Vagina (tissue), 2 donors: ENCODE measurements at regions not wholly inside any gene's neighbourhood (a gene's known extent, or its start where the extent isn't known, plus 50 kb on each side); places are given as distances from the start of the nearest gene placed in this dataset.

Source experiments
- DNase-seq, 2 donors: peaks; one replicate each; pipeline ENCODE4 v3.0.0-alpha.2; 2017; ENCODE audit errors: extremely low spot score in 2 of 2
- H3K27ac ChIP-seq: fragments of 200-600 bp; sonication (generic); one replicate; pipeline ENCODE4 v1.5.1; 2019
- H3K27me3 ChIP-seq: fragments of 200-600 bp; sonication (generic); one replicate; pipeline ENCODE4 v1.5.1; 2019
- H3K36me3 ChIP-seq, 2 donors: fragments of 200-600 bp; sonication (generic); one replicate each; pipeline ENCODE4 v1.5.1; 2017 to 2019
- H3K4me1 ChIP-seq: fragments of 200-600 bp; sonication (generic); one replicate; pipeline ENCODE4 v1.5.1; 2019
- H3K4me3 ChIP-seq, 2 donors: fragments of 200-600 bp; sonication (generic); 1 replicate in 1 of 2; 2 replicates in 1 of 2; pipeline ENCODE4 v1.5.1; 2016 to 2019
- H3K9me3 ChIP-seq: fragments of 200-600 bp; sonication (generic); one replicate; pipeline ENCODE4 v1.5.1; 2019
- POLR2A ChIP-seq, 2 donors: fragments of 450-650 bp; IDR thresholded peaks; one replicate each; pipeline ENCODE4 v1.6.1; 2017; ENCODE audit warnings: antibody characterized with exemption in 2 of 2, mild to moderate bottlenecking in 2 of 2, moderate library complexity in 2 of 2
- POLR2AphosphoS5 ChIP-seq, 2 donors: sonication (generic); formaldehyde crosslinking; IDR thresholded peaks; one replicate each; pipeline ENCODE4 v1.9.0; 2017; ENCODE audit warnings: antibody characterized with exemption in 2 of 2, mild to moderate bottlenecking in 2 of 2, low read depth in 1 of 2; ENCODE audit not compliant: insufficient read depth in 1 of 2
- intact Hi-C: fragments of 100-400 bp; cut with DNase I; formaldehyde crosslinking; loops from one replicate; pipeline ENCODE4 v1.15.1; 2023
- TF ChIP-seq, protein P1 (sequence below), 3 experiments: fragments of 450-650 bp in 2 of 3; fragments of 200-600 bp in 1 of 3; sonication (generic) in 1 of 3; IDR thresholded peaks; one replicate each; pipeline ENCODE4 v1.5.1; 2017 to 2019; ENCODE audit warnings: antibody characterized with exemption in 3 of 3, mild to moderate bottlenecking in 2 of 3, moderate library complexity in 2 of 3

DNA sequence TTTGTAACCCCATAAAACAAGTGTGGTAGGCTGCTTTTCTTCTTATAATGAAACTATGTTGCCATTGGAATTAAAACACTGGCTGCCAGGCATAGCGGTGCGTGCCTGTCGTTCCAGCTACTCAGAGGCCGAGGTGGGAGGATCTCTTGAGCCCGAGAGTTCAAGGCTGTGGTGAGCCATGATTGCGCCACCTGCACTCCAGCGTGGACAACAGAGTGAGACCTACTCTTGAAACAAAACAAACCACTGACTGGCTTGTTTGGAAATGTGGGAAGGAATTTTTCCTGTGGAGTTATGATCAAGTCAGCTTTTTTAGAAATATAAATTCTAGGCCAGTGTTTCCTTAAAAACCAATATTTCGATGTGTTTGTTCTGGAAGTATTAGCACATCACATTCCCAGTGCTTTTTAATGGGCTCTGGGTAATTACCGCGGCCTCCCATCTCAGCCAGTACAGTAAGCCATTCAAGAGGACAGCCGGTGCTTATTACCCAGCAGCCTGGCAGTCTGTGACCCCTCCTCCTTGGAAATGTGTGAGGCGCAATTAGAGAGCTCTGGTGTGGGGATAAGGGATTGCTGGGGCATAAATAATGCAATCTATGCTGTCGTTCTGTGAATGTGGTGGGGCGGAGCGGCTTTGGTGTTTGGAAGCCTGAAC is 58.3 kb upstream of the TRAK1 start:
- no peak for DNase-seq
- Histone ChIP-seq H3K4me1 (peaks cover 60% of the 10 kb centered on the region), H3K9me3 (no peaks in the 10 kb centered on the region), H3K4me3 (no peak overlapping the region), H3K36me3 (no peaks in the 10 kb centered on the region), H3K27me3 (no peaks in the 10 kb centered on the region), H3K27ac (peak overlapping the region; percentile 77)
- TF ChIP-seq POLR2A (IDR thresholded peaks at IDR 0.05) (no peak), POLR2AphosphoS5 (IDR thresholded peaks at IDR 0.05; ENCODE audit: insufficient read depth in 1 of 2, low read depth in 1 of 2) (peak; percentile 13 to 74)
- TF ChIP-seq, protein P1, sequence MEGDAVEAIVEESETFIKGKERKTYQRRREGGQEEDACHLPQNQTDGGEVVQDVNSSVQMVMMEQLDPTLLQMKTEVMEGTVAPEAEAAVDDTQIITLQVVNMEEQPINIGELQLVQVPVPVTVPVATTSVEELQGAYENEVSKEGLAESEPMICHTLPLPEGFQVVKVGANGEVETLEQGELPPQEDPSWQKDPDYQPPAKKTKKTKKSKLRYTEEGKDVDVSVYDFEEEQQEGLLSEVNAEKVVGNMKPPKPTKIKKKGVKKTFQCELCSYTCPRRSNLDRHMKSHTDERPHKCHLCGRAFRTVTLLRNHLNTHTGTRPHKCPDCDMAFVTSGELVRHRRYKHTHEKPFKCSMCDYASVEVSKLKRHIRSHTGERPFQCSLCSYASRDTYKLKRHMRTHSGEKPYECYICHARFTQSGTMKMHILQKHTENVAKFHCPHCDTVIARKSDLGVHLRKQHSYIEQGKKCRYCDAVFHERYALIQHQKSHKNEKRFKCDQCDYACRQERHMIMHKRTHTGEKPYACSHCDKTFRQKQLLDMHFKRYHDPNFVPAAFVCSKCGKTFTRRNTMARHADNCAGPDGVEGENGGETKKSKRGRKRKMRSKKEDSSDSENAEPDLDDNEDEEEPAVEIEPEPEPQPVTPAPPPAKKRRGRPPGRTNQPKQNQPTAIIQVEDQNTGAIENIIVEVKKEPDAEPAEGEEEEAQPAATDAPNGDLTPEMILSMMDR (IDR thresholded peaks at IDR 0.05), result no peak
- intact Hi-C loops, result no loop called here

DNA sequence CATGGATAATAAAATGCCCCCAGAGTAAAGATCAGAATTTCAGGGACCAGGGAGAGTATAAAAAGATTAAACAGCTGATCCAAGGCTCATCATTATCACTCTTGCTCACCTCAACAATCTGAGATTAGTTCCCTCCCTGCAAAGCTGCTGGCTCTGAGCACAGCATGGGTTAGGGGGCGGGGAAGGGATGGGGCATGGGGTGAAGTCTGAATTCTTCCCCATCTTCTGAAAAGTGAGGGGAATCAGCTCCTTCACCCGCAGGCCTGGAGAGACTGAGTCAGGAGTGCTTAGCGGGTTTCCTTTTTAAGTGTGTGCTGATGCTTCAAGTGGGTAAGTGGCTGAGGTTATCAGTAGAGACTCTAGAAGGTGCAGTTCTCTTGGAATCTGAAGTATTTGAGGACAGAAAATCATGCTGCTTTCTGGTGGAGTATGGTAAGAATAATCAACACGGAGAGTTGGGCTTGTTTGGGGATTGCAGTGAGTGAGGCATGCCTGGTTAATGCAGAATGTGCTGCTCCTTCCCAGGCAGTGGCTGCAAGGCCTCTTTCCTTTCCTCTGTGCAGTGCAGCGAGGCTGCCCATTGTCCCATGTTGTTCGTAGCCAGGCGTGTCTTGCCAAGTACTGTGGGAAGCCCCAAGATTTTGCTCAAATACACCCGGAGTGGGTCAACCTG is 59.2 kb upstream of the TRAK1 start:
- intact Hi-C loops, result no loop called here
- Histone ChIP-seq H3K27ac (peak overlapping the region; percentile 77), H3K9me3 (no peaks in the 10 kb centered on the region), H3K4me3 (no peak overlapping the region), H3K36me3 (no peaks in the 10 kb centered on the region), H3K27me3 (no peaks in the 10 kb centered on the region), H3K4me1 (peaks cover 57% of the 10 kb centered on the region)
- DNase-seq, result no peak
- TF ChIP-seq POLR2AphosphoS5 (IDR thresholded peaks at IDR 0.05; ENCODE audit: insufficient read depth in 1 of 2, low read depth in 1 of 2) (no peak), POLR2A (IDR thresholded peaks at IDR 0.05) (no peak)
- TF ChIP-seq, protein P1 (IDR thresholded peaks at IDR 0.05), result no peak

DNA sequence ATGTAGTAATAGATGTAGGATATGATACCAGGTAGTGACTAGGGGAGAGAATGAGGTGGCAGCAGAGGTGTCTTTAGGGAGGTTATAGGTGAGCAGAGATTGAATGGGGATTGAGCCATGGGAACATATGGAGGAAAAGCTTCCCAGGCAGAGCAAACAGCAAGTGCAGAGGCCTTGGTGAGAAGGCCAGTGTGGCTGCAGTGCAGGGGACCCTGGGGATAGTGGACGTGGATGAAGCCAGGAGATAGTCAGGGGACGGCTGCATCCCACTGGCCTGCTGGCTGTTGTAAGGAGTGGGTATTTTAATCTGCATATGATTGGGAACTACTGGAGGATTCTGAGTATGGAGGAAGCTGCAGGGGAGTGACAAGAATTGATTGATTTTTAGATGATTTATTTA is 62.7 kb upstream of the TRAK1 start:
- TF ChIP-seq POLR2A (IDR thresholded peaks at IDR 0.05) (no peak), POLR2AphosphoS5 (IDR thresholded peaks at IDR 0.05; ENCODE audit: insufficient read depth in 1 of 2, low read depth in 1 of 2) (no peak)
- TF ChIP-seq, protein P1 (IDR thresholded peaks at IDR 0.05), result no peak
- Histone ChIP-seq H3K36me3 (no peaks in the 10 kb centered on the region), H3K4me3 (no peak overlapping the region), H3K9me3 (no peaks in the 10 kb centered on the region), H3K4me1 (peaks cover 58% of the 10 kb centered on the region), H3K27ac (no peak overlapping the region), H3K27me3 (no peaks in the 10 kb centered on the region)
- no peak for DNase-seq
- intact Hi-C loops, result loop anchor here (5.0 kb wide), 1 partner anchor 39 kb away; no protein-coding TSS in a partner anchor

DNA sequence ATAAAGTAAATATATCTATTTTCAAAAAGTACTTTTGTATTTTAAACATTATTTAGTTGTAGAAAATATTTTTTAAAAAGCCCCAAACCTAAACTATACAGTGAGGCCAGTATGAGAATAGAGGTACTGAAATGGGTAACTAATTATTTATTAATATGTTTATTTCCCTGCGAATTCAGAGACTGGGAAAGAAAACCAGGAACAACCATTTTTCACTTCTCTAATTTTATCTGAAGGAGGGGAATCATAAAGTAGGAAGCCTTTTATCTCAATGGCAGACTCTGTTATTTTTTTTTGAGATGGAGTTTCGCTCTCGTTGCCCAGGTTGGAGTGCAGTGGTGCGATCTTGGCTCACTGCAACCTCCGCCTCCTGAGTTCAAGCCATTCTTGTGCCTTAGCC is 63.6 kb upstream of the TRAK1 start:
- TF ChIP-seq, protein P1 (IDR thresholded peaks at IDR 0.05), result no peak
- TF ChIP-seq POLR2A (IDR thresholded peaks at IDR 0.05) (no peak), POLR2AphosphoS5 (IDR thresholded peaks at IDR 0.05; ENCODE audit: insufficient read depth in 1 of 2, low read depth in 1 of 2) (no peak)
- intact Hi-C loops, result loop anchor here (5.0 kb wide), 1 partner anchor 40 kb away; no protein-coding TSS in a partner anchor
- H3K9me3 ChIP-seq, result no peaks in the 10 kb centered on the region
- peaks cover 57% of the 10 kb centered on the region for H3K4me1 ChIP-seq
- no peaks in the 10 kb centered on the region for H3K36me3 ChIP-seq
- H3K27me3 ChIP-seq, result no peaks in the 10 kb centered on the region
- no peak for DNase-seq
- no peak overlapping the region for H3K4me3 ChIP-seq
- no peak overlapping the region for H3K27ac ChIP-seq
